ENCODE measurements at regions not wholly inside any gene's neighbourhood (a gene's known extent, or its start where the extent isn't known, plus 50 kb on each side); places are given as distances from the start of the nearest gene placed in this dataset.
"Not testable (repeated sequence)": the region's sequence is repeated elsewhere in the genome, so short reads cannot be mapped to it uniquely, and the experiment has no call there.

DNA sequence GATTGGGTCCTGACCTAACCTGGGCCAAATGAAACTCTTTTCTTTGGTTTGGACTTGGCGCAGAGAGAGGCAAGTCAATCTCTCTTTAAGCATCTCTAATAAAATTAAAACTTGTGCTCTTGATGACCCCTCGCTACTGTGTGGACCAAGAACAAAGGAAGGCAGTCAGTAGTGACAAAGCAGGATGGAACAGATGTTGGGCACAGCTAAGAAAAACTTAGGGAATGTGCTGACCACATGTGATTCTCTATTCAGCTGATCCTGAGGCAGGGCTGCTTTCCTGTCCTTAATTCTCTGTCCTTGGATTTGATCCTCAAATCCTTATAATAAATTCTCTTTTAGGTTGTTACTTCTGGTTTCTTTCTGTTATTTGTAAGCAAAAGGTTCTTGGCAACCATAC is 259.9 kb downstream of the ZIC1 start:
- Mint-ChIP-seq H3K9me3 (peaks cover 5% of the 10 kb centered on the region), H3K27me3 (ENCODE audit: low read depth) (no peaks in the 10 kb centered on the region), H3K4me3 (no peak overlapping the region), H3K36me3 (ENCODE audit: insufficient read depth) (no peaks in the 10 kb centered on the region), H3K4me1 (ENCODE audit: low read depth) (no peaks in the 10 kb centered on the region)
- no peak for ATAC-seq
- no peak for DNase-seq

DNA sequence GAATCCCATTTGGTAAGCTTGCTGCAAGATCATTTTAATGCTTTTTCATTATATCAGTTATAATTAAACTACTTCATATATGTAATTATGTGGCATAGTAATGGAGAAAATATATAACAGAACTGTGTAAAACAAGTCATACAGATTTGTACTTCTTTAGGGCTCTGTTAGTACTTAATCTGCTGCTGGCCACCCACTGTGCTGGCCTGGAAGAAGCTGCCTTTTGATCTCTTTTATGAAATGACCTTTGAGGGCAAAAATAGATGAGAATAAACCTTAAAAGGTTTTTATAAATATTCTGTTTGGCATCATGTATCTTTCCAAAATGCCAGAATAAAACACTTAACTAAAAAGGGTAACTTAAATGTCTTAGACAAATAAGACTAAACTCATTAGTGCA is 262.9 kb downstream of the ZIC1 start:
- DNase-seq (no peak), ATAC-seq (no peak)
- no peaks in the 10 kb centered on the region for H3K4me1 Mint-ChIP-seq (ENCODE audit: low read depth)
- no peak overlapping the region for H3K4me3 Mint-ChIP-seq
- peaks cover 5% of the 10 kb centered on the region for H3K9me3 Mint-ChIP-seq
- no peaks in the 10 kb centered on the region for H3K36me3 Mint-ChIP-seq (ENCODE audit: insufficient read depth)
- no peaks in the 10 kb centered on the region for H3K27me3 Mint-ChIP-seq (ENCODE audit: low read depth)

DNA sequence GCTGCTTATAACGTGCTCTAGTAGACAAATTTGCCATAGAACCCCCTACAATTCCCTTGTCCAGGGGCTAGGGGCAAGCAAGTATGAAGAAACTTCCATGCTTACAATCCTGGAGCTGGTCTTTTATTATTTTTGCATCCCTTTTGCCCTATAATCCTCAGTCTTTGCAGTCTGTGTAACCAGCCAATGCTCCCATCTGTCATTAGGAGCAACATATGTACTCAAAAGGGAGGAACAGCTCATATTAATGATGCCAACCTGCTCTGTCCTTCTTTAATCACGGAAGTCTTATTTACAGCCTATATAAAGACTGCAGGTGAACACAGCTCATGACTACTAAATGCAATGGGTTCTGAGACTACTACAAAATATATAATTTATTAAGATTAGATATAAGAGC is 263.3 kb downstream of the ZIC1 start:
- Mint-ChIP-seq H3K9me3 (peaks cover 5% of the 10 kb centered on the region), H3K4me1 (ENCODE audit: low read depth) (no peaks in the 10 kb centered on the region), H3K4me3 (no peak overlapping the region), H3K27me3 (ENCODE audit: low read depth) (no peaks in the 10 kb centered on the region), H3K36me3 (ENCODE audit: insufficient read depth) (no peaks in the 10 kb centered on the region)
- DNase-seq, result no peak
- no peak for ATAC-seq

DNA sequence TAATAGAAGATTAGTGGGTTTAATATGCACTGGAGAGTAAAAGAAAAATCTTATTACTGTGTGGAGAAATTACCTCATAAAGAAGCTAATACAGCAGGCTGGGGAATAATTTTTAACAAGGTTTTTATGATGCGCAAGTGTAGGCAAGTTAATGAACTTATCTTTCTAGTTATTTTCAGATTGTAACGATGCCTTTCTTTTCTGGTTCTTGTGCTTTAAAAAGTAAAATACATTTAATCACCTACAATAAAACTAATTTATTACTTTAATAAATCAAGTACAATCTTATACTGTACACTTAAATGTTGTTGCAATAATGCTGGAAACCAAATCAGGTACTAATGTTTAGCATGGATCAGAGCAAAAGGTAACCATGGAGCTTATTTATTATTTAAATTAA is 266.6 kb downstream of the ZIC1 start:
- no peaks in the 10 kb centered on the region for H3K4me1 Mint-ChIP-seq (ENCODE audit: low read depth)
- ATAC-seq, result no peak

DNA sequence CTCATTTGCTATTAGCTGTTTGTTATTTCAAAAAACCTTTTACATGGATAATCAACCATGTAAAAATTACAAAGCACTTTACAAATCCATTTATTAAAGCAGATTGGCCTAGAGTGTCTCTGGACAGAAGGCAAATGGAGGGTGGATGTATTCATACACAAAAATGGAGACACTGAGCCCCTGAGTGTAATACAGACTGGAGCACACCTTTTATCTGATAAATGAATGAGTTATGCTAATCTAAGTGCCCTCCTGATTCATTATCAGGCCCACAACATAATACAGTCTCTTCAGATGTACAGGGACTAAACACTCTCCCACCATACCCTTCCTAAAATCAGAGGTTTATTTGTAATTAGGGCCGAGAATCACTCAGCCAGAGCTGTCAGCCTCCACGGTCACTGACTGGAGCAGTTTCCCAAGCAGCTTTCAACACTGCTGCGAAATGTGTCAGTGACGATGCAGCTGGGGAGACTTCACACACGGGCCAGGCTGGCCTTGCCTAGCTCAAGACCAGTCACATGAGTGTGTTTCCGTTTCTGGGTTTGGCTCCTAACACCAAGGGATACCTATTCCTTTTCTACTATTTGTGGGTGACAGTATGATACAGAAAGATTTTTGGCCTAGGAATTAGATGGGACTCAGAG is 271.8 kb downstream of the ZIC1 start:
- no peak for DNase-seq
- H3K36me3 Mint-ChIP-seq (ENCODE audit: insufficient read depth), result no peaks in the 10 kb centered on the region
- no peak for ATAC-seq
- peaks cover 9% of the 10 kb centered on the region for H3K9me3 Mint-ChIP-seq
- no peak overlapping the region for H3K4me3 Mint-ChIP-seq
- H3K27me3 Mint-ChIP-seq (ENCODE audit: low read depth), result no peaks in the 10 kb centered on the region
- H3K4me1 Mint-ChIP-seq (ENCODE audit: low read depth), result no peaks in the 10 kb centered on the region

More for the DNA sequence above, 266.6 kb downstream of the ZIC1 start:
- Mint-ChIP-seq H3K9me3 (peaks cover 8% of the 10 kb centered on the region), H3K4me3 (no peak overlapping the region), H3K36me3 (ENCODE audit: insufficient read depth) (no peaks in the 10 kb centered on the region), H3K27me3 (ENCODE audit: low read depth) (no peaks in the 10 kb centered on the region)
- no peak for DNase-seq

DNA sequence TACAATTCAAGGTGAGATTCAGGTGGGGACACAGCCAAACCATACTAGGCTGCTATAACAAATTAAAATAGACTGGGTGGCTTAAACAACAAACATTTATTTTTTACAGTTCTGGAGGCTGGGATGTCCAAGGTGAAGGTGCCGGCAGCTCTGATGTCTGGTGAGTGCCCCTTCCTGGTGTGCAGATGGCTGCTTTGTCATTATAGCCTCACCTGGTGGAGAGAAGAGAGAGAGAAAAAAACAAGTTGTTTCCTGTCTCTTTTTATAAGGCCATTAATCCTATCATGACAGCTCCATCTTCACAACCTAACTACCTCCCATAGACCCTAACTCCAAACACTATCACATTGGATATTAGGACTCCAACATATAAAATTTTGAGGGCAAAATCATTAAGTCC is 279.7 kb downstream of the ZIC1 start:
- ATAC-seq (no peak), DNase-seq (no peak)
- Mint-ChIP-seq H3K4me1 (ENCODE audit: low read depth) (no peaks in the 10 kb centered on the region), H3K27me3 (ENCODE audit: low read depth) (no peaks in the 10 kb centered on the region), H3K36me3 (ENCODE audit: insufficient read depth) (no peaks in the 10 kb centered on the region), H3K9me3 (peaks cover 3% of the 10 kb centered on the region), H3K4me3 (no peak overlapping the region)

DNA sequence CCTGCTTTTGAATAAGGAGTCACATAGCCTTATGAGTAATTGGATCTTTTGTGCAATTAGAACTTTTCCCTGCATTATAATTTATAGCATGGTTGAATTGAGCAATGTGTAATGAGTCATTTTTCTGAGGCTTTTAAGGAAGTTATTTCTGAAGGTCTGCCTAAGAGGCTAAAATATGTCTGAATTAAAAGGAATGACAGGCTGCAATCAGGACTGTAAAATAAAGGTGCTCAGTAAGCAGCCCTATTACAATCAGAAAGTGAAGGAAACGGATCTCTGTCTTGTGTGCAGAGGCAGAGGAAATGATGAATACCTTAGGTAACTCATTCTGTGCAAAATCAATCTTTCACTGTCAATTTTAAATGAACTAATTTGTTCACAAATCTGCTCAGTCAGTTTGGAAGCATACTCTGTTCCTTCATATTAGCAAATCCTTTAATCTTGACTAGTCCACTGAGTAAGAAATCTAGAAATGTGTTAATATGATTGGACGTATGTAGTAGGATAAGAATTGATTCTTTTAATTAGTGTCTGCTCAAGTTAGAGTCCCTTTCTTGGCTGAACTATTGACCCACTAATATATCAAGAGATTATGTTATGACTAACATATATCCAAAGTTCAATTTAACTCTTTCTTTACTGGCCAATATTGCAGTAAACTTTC is 290.1 kb downstream of the ZIC1 start:
- ATAC-seq (no peak), DNase-seq (no peak)
- Mint-ChIP-seq H3K4me1 (ENCODE audit: low read depth) (no peaks in the 10 kb centered on the region), H3K9me3 (peaks cover 4% of the 10 kb centered on the region), H3K4me3 (no peak overlapping the region), H3K36me3 (ENCODE audit: insufficient read depth) (no peaks in the 10 kb centered on the region), H3K27me3 (ENCODE audit: low read depth) (no peaks in the 10 kb centered on the region)

DNA sequence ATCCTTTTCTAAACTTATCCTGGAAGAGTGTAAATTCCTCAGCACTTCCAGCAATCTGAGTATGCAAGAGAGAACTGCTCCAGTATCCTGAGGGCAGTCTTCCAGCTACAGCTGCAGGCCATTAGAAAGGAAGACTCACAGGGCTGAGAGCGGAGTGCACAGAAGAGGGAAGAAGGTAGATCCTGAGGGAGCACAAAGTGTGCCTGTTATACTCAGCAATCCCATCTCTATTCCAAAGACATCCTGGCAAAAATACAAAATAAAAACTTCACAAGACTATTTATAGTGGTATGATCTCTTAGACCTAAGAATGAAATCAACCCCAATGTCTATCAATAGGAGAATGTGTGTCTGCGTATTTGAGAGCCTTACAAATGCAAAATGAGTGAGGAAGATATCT is 292.0 kb downstream of the ZIC1 start:
- Mint-ChIP-seq H3K4me3 (no peak overlapping the region), H3K27me3 (ENCODE audit: low read depth) (no peaks in the 10 kb centered on the region), H3K36me3 (ENCODE audit: insufficient read depth) (no peaks in the 10 kb centered on the region), H3K4me1 (ENCODE audit: low read depth) (no peaks in the 10 kb centered on the region), H3K9me3 (peaks cover 4% of the 10 kb centered on the region)
- DNase-seq, result no peak
- ATAC-seq, result no peak

DNA sequence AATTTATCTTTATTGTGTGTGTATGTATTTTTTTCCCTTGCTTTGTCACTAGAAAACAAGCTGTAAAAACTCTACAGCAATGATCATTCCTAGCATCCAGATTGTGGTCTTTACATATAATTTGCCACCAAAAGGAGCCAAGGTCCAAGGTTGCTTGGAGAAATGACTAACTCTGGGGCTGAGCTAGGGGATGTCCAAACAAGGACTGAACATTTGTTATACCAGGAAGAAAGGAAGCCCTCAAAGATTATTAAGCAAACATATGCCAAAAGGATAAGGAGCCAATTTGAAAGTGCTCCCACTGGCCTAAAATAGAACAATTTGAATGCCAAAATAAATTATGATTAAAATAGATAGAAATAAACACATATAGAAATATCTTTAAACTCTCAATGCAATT is 293.3 kb downstream of the ZIC1 start:
- DNase-seq, result no peak
- Mint-ChIP-seq H3K4me3 (no peak overlapping the region), H3K27me3 (ENCODE audit: low read depth) (no peaks in the 10 kb centered on the region), H3K36me3 (ENCODE audit: insufficient read depth) (no peaks in the 10 kb centered on the region), H3K9me3 (no peaks in the 10 kb centered on the region), H3K4me1 (ENCODE audit: low read depth) (no peaks in the 10 kb centered on the region)
- no peak for ATAC-seq

DNA sequence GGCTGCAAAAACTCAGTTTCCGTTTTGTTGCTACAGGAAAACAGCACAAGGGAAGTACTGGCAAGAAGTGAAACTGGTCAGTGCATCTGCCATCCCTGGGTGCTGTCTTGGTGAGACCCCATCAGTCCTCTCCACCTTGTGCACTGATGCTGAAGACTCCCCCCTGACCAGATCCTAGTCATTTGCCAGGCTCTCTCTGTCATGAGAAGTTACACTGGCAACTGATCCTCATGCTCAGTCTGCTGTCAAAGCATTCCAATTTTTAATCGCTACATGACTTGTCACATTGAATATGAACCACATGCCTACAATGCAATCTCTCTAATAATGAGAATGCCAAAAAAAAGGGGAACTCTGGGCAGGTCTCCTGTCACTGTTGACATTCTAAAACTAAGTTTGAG is 296.5 kb downstream of the ZIC1 start:
- Mint-ChIP-seq H3K36me3 (ENCODE audit: insufficient read depth) (no peaks in the 10 kb centered on the region), H3K4me1 (ENCODE audit: low read depth) (no peaks in the 10 kb centered on the region)
- no peak for DNase-seq

DNA sequence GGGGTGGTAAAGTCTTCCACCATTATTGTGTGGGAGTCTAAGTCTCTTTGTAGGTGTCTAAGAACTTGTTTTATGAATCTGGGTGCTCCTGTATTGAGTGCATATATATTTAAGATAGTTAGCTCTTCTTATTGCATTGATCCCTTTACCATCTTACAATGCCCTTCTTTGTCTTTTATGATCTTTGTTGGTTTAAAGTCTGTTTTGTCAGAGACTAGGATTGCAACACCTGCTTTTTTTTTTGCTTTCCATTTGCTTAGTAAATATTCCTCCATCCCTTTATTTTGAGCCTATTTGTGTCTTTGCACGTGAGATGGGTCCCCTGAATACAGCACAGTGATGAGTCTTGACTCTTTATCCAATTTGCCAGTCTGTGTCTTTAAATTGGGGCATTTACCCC is 301.6 kb downstream of the ZIC1 start:
- H3K4me1 Mint-ChIP-seq (ENCODE audit: low read depth); ATAC-seq; H3K27me3 Mint-ChIP-seq (ENCODE audit: low read depth); DNase-seq; H3K4me3 Mint-ChIP-seq; H3K36me3 Mint-ChIP-seq (ENCODE audit: insufficient read depth): not testable (repeated sequence)
- peaks cover 13% of the 10 kb centered on the region for H3K9me3 Mint-ChIP-seq

More for the DNA sequence above, 296.5 kb downstream of the ZIC1 start:
- Mint-ChIP-seq H3K4me3 (no peak overlapping the region), H3K27me3 (ENCODE audit: low read depth) (no peaks in the 10 kb centered on the region), H3K9me3 (peaks cover 13% of the 10 kb centered on the region)
- ATAC-seq, result no peak

DNA sequence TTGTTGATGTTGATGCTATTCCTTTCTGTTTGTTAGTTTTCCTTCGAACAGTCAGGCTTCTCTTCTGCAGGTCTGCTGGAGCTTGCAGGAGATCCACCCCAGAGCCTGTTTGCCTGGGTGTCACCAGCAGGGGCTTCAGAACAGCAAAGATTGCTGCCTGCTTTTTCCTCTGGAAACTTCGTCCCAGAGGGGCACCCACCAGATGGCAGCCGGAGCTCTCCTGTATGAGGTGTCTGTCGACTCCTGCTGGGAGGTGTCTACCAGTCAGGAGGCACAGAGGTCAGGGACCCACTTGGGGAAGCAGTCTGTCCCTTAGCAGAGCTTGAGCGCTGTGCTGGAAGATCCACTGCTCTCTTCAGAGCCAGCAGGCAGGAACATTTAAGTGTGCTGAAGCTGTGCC is 303.2 kb downstream of the ZIC1 start:
- Mint-ChIP-seq H3K27me3 (ENCODE audit: low read depth) (no peaks in the 10 kb centered on the region), H3K4me1 (ENCODE audit: low read depth) (no peaks in the 10 kb centered on the region), H3K9me3 (peaks cover 17% of the 10 kb centered on the region), H3K36me3 (ENCODE audit: insufficient read depth) (no peaks in the 10 kb centered on the region), H3K4me3 (no peak overlapping the region)
- DNase-seq (no peak), ATAC-seq (no peak)

DNA sequence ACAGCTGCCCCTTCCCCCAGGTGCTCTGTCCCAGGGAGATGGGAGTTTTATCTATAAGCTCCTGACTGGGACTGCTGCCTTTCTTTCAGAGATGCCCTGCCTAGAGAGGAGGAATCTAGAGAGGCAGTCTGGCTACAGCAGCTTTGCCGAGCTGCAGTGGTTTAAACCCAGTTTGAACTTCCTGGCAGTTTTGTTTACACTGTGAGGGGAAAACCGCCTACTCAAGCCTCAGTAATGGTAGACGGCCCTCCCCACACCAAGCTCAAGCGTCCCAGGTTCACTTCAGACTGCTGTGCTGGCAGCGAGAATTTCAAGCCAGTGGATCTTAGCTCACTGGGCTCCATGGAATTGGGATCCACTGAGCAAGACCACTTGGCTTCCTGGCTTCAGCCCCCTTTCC is 303.6 kb downstream of the ZIC1 start:
- H3K36me3 Mint-ChIP-seq (ENCODE audit: insufficient read depth); ATAC-seq; H3K4me1 Mint-ChIP-seq (ENCODE audit: low read depth); DNase-seq; H3K27me3 Mint-ChIP-seq (ENCODE audit: low read depth); H3K4me3 Mint-ChIP-seq: not testable (repeated sequence)
- H3K9me3 Mint-ChIP-seq, result peaks cover 17% of the 10 kb centered on the region

DNA sequence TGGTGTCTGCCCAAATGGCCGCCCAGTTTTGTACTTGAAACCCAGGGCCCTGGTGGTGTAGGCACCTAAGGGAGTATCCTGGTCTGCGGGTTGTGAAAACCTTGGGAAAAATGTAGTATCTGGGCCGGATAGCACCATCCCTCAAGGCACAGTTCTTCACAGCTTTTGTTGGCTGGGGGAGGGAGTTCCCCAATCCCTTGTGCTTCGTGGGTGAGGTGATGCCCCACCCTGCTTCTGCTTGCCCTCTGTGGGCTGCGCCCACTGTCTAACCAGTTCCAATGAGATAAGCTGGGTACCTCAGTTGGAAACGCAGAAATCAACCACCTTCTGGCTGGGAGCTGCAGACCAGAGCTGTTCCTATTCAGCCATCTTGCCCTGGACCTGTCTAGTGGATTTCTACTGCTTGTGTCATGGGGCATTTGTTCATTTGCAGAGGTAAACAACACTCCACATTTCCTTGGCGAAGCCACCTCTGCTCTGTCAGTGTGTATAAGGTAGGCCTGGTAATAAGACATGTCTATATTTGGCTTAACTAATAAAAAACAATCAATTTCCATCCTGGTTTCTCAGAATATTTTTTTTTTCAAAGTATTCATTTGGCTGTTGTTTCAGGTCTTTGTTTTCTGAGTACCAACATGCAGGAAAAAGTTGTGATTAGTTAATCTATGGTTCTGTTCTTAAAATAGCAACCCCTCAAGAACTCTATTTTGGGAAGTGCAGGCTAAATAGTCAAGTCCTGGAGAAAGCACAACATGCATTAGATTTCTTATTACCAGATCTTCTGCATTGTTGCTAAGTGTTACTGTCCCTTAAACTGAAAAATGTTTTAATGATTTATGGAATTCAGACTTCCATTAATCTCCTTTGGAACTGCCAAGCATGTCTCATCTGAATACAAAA is 304.3 kb downstream of the ZIC1 start:
- no peaks in the 10 kb centered on the region for H3K27me3 Mint-ChIP-seq (ENCODE audit: low read depth)
- no peak for DNase-seq
- H3K4me3 Mint-ChIP-seq, result no peak overlapping the region
- H3K36me3 Mint-ChIP-seq (ENCODE audit: insufficient read depth), result no peaks in the 10 kb centered on the region
- no peak for ATAC-seq
- H3K4me1 Mint-ChIP-seq (ENCODE audit: low read depth), result no peaks in the 10 kb centered on the region
- peaks cover 17% of the 10 kb centered on the region for H3K9me3 Mint-ChIP-seq

DNA sequence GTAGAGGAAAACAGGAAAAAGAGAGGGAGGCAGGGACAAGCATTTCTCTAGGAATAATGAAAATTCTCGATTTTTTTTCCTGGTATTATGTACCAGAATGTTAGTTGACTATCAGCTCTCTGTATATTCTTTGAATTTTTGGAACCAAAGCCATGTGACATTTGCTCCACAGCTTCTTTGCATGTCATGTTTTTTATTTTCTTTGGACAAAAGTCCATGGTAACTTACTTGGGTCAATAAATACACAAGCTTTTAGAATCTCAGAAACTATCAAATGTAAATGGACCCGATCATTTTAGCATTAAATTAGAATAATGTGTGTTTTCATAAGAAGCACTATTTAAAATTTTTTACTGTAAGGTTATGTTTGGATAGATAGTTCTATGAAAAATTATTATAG is 320.5 kb downstream of the ZIC1 start:
- H3K36me3 Mint-ChIP-seq (ENCODE audit: insufficient read depth), result no peaks in the 10 kb centered on the region
- no peak overlapping the region for H3K4me3 Mint-ChIP-seq
- no peak for ATAC-seq
- H3K9me3 Mint-ChIP-seq, result peaks cover 3% of the 10 kb centered on the region
- no peak for DNase-seq
- no peaks in the 10 kb centered on the region for H3K4me1 Mint-ChIP-seq (ENCODE audit: low read depth)
- no peaks in the 10 kb centered on the region for H3K27me3 Mint-ChIP-seq (ENCODE audit: low read depth)

All from activated T-cell treated with anti-CD3 and anti-CD28 coated beads, Interleukin-2, amount 50 U/mL, for 4 hours (primary cell).